Tibial nerve (tissue), 4 donors: ENCODE measurements at regions not wholly inside any gene's neighbourhood (a gene's known extent, or its start where the extent isn't known, plus 50 kb on each side); places are given as distances from the start of the nearest gene placed in this dataset.

ENCODE experiments used
- EP300 ChIP-seq, 2 donors: sonication (generic); formaldehyde crosslinking; IDR thresholded peaks; one replicate each; pipeline ENCODE4 v1.6.1; 2017; ENCODE audit warnings: antibody characterized with exemption in 2 of 2, mild to moderate bottlenecking in 1 of 2
- TF ChIP-seq, protein P1 (sequence below), 5 experiments: fragments of 200-600 bp in 3 of 5; fragments of 450-650 bp in 2 of 5; sonication (generic) in 3 of 5; IDR thresholded peaks; one replicate each; pipeline ENCODE4 v1.5.1; 2016 to 2019; ENCODE audit warnings: antibody characterized with exemption in 5 of 5, mild to moderate bottlenecking in 3 of 5, moderate library complexity in 2 of 5

GRCh38 chr12:131413471-131413870 is 297.4 kb upstream of the SFSWAP start:
- TF ChIP-seq, protein P1, sequence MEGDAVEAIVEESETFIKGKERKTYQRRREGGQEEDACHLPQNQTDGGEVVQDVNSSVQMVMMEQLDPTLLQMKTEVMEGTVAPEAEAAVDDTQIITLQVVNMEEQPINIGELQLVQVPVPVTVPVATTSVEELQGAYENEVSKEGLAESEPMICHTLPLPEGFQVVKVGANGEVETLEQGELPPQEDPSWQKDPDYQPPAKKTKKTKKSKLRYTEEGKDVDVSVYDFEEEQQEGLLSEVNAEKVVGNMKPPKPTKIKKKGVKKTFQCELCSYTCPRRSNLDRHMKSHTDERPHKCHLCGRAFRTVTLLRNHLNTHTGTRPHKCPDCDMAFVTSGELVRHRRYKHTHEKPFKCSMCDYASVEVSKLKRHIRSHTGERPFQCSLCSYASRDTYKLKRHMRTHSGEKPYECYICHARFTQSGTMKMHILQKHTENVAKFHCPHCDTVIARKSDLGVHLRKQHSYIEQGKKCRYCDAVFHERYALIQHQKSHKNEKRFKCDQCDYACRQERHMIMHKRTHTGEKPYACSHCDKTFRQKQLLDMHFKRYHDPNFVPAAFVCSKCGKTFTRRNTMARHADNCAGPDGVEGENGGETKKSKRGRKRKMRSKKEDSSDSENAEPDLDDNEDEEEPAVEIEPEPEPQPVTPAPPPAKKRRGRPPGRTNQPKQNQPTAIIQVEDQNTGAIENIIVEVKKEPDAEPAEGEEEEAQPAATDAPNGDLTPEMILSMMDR (IDR thresholded peaks at IDR 0.05) = no peak
- TF ChIP-seq EP300 (IDR thresholded peaks at IDR 0.05) = no peak
